Right ventricle myocardium inferior (tissue), 1 donor: ENCODE measurements at regions not wholly inside any gene's neighbourhood (a gene's known extent, or its start where the extent isn't known, plus 50 kb on each side); places are given as distances from the start of the nearest gene placed in this dataset.
"Not testable (repeated sequence)": the region's sequence is repeated elsewhere in the genome, so short reads cannot be mapped to it uniquely, and the experiment has no call there.

Experiments used
- ATAC-seq: fragments of 200-7000 bp; cut with Tn5 transposase; one replicate; pipeline ENCODE4 v1.9.1; 2020; ENCODE audit warnings: mild to moderate bottlenecking, moderate library complexity
- DNase-seq: peaks from one replicate; pipeline ENCODE4 v3.0.0; 2021; ENCODE audit errors: missing footprints
- intact Hi-C: fragments of 100-400 bp; cut with DNase I; formaldehyde crosslinking; loops from one replicate; pipeline ENCODE4 v1.11.0; 2022
- donor health status: DM: no; HTN: yes; CAD: no; lungs with severe emphysema.

DNA sequence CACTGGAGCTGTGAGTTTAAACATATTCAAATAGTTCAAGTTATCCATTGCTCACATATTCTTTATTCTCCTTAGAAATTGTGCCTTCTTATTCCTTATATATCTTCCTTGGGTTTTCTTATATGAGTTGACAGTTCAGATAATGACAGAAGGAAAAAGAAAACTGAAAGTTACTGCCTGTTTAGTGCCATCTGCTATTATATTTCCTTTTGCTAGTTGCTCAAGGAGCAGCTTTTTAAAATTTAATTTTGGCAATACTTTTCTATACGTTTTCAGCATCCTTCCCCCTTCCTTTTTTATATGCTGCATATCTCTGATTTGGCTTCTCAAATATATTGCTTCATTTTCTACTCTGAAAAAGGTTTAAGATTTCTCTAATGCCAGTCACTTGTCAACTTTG is 903.1 kb upstream of the SPRY2 start:
- intact Hi-C loops, result no loop called here
- ATAC-seq, result no peak
- DNase-seq, result no peak

DNA sequence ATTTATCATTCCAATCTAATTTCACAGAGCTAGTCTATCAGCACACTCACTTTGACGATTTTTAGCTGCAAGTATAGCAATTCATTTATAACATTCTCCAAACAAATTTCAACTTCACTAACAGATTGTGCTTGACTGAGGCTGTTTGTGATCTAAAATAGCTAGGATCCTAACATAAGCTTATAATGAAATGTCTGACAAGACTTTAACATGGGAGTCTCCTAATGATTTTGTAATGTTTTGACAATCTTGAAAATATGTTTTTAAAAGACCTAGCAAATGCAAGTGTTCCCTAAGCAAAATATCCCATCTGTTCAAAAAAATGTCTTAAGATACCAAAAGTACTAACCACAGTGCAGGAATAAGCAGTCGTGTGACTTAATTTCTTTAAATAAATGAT is 889.5 kb upstream of the SPRY2 start:
- DNase-seq, result no peak
- intact Hi-C loops, result no loop called here
- no peak for ATAC-seq

DNA sequence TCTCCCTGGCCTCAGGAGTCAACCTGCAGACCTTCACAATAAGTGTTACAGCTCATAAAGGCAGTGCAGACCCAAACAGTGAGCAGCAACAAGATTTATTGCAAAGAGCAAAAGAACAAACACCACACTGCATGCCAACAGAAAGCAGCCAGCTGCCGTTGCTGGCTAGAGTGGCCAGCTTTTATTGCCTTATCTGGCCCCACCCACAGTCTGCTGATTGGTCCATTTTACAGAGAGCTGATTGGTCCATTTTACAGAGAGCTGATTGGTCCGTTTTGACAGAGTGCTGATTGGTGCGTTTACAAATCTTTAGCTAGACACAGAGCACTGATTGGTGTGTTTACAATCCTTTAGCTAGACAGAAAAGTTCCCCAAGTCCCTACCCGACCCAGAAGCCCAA is 885.9 kb upstream of the SPRY2 start:
- intact Hi-C loops, ATAC-seq, DNase-seq: not testable (repeated sequence)

DNA sequence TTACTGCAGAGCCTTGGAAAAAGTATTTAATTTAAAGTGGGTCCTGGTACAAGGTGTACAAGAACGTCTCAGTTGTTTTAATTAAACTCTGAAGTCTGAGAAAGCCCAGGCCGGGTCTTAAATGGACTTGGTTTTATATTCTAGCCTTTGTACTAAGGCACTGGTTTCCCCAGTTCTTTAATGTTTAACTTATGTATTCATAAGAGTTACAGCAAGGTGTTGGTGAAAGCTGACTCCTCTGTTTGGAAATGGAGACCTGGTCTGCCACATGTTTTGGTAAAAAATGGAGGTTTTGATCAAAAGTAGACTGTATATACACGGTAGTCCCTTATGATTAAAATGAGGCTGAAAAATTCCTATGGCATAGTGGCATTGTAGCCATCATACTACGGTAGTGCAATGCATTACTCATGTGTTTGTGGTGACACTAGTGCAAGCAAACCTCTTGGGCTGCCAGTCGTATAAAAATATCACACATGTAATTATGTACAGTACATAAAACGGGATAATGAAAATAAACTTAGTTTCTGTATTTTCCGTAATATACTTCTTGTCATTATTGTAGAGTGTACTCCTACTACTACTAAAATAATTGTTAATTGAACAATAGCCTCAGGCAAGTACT is 883.4 kb upstream of the SPRY2 start:
- DNase-seq, result no peak
- ATAC-seq, result no peak
- intact Hi-C loops, result no loop called here

DNA sequence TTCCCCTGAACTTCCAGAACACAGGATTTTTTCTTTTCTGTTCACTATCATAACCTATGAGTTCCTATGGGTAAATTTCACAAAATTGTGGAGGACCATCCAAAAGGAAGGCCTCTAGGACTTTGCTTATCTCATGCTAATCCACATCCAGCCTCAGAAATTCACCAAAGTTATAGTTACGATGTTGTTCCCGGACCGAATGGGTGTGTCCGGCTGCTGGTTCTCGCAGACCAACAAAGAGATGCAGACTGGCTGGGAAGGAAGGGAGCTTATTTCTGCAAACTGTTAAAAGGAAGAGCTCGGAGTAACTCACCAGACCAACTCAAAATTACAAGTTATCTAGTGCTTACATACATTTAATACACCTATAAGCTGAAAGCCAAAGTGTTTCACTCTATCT is 882.9 kb upstream of the SPRY2 start:
- DNase-seq (no peak), ATAC-seq (no peak)
- intact Hi-C loops, result no loop called here

DNA sequence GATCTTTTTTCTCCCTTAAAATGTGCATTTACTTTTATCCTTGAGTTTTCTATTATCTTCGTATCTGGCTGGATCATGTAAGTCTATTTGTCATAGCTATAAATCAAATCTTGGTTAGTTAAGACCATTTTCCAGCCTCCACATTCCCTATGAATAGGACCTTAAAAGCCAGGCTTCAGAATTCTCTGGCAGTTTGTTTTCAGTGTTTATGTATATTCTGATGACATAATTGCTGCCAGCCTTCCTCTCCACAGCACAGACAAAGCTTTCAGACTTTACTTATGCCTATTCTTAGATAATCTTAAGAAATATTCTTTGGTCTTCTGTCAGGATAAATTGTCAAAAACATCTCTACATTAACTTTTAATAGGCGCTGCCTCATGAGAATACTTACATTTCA is 870.8 kb upstream of the SPRY2 start:
- ATAC-seq (no peak), DNase-seq (no peak)
- intact Hi-C loops, result no loop called here

DNA sequence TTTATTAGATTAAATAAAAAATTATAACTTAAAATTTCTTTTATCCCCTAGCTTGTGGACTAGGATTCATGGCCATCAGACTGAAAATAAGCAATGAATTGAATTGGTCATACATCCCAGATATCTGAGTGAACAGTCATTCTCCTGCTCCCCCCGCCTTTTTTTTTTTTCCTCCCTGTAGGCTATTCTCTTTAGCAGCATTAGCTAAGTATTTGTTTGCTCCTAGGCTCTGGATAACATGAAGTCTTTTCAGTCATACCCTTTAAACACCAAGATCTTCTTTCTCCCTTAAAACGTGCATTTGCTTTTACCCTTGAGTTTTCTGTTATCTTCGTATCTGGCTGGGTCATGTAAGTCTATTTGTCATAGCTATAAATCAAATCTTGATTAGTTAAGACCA is 866.7 kb upstream of the SPRY2 start:
- ATAC-seq (no peak), DNase-seq (no peak)
- intact Hi-C loops, result no loop called here

DNA sequence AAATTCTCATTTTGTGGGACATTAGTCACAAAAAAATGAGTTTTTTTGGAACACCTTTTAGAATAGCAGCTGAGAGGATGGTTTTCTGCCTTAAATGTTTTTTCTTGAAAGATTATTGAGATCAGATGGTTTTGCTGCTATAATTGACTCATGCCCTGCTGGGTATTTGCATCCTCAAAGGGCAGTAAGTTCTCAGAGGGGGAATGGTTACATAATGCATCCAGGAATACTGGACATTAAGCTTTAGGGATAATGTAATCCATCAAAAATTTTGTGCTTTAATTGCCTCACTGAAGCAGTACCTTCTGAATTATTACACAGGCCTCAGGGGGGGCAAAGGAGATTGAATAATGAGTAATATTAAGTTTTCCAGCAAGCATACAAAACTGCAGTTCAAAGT is 866.3 kb upstream of the SPRY2 start:
- DNase-seq, result no peak
- no peak for ATAC-seq
- intact Hi-C loops, result no loop called here

DNA sequence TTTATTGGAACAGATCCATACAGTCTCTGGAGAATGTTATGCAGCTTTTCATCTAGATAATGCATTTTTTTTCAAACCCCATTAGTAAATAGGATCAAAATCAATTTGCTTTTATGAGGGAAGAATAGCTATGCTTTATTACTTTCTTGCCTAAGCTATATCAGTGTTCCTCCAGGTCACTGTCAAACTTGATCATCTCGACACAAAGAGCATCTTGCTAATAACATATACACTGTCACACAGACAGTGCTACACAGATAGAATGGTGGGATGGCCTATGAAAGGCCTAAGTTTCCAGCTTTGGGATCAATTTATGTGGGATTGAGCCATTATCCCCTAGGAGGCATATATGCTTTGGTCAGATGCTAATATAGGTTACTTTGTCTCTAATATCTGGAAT is 862.9 kb upstream of the SPRY2 start:
- intact Hi-C loops, result no loop called here

DNA sequence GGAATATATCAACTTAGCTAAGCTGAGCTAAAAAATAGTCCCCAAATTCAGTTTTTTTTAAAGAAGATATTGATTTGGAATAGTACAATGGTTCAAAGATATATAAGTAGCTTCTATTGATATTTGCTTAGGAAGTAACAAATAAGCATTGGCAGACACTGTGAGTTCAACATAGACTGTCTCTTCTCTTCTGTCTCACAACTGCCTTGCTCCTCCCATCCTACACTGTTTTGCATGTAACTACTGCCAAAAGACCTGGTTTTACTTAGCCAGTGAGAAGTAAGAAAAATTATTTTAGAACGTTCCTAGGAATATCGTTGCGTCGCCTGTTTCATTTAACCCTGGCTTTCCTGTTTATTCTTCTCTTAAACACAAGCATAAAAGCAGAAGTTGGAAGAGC is 859.0 kb upstream of the SPRY2 start:
- ATAC-seq (no peak), DNase-seq (no peak)
- intact Hi-C loops, result no loop called here

More for the DNA sequence above, 862.9 kb upstream of the SPRY2 start:
- DNase-seq (no peak), ATAC-seq (no peak)

DNA sequence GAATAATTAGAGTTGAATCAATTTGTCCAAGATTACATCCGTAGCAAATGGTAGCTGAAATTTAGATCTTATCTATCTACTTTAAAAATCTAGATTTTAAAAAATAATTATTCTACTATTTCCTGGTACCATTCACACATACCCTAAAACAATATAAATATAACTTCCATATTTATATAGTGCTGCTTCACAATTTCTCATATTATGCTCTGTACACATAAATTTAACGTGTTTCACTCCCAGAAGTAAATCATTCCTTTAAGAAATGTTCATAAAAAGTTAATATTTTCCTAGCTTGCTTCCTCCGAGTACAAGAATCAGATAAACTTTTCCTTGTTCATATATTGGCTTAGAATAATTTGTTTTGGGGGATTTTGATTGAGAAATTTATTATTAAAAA is 857.0 kb upstream of the SPRY2 start:
- DNase-seq (no peak), ATAC-seq (no peak)
- intact Hi-C loops, result no loop called here

DNA sequence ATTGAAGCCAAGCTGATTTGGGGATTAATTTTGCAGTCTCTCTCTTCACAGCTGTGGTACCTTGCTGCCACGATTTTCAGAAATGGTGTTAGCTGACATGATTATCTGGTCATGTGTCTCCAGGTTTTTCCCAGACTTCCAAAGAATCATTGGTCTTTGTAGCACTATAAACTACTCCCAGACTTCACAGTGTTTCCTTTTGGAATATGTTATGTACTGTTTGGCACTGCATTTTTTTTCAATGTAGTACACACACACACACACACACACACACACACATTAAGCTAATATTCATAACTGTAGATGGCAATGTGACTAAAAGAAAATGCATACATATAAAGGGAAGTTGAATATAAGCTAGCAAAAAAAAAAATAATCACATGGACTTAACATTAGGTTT is 856.6 kb upstream of the SPRY2 start:
- DNase-seq (no peak), ATAC-seq (no peak)
- intact Hi-C loops, result no loop called here

DNA sequence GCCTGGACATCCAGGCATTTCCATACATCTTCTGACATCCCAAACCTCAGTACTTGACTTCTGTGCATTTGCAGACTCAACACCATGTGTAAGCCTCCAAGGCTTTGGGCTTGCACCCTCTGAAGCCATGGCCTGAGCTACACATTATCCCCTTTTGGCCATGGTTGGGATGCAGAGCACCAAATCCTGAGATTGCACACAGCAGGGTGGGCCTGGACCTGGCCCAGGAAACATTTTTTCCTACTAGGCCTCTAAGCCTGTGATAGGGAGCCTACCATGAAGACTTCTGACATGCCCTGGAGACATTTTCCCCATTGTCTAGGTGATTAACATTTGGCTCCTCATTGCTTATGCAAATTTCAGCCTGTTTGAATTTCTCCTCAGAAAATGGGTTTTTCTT is 853.4 kb upstream of the SPRY2 start:
- DNase-seq, result no peak
- ATAC-seq, result no peak
- intact Hi-C loops, result no loop called here

DNA sequence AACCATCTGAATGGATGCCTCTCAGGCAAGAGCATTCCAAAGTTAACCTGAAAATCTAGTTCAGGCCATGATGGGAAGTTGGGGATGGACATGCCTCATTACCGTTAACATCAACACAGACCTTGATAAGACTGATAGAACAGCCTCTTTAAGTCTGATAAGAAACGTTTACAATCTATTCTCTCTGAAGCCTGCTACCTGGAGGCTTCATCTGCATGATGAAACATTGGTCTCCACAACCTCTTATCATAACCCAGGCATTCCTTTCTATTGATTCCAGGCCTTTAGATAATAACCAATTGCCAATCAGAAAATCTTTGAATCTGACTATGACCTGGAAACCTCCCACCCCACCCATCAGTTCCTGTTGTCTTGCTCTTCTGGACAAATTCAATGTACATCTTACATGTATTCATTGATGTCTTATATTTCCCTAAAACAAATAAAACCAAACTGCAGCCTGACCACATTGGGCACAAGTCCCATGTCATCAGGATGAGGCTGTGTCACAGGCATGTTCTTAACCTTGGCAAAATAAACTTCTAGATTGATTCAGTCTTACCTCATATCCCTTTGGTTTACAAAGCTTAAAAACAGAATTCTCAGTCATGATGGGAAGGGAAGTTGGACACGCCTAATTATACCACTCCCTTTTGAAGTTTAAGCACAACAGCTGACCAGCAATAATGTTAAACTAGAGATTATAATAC is 843.8 kb upstream of the SPRY2 start:
- intact Hi-C loops, result no loop called here
- ATAC-seq (no peak), DNase-seq (no peak)

DNA sequence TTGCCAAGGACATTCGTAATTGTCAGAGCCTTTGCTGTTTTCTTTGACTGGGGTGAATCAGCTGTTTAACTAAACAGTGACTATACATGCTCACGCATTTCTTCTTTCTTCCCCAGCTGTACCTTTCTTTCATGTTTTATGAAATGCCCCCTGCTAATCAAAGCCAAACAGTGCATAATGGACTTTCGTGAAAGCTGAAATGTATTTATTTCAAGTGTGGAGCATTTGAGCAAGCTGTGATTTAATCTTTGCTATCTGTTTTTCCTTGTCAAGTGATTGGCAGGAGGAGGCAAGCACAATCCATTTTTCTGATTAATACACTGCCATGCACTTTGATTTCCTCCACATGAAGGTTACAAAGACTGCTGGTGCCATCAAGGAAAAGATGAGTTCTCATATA is 831.7 kb upstream of the SPRY2 start:
- intact Hi-C loops, result no loop called here
- ATAC-seq (no peak), DNase-seq (no peak)

DNA sequence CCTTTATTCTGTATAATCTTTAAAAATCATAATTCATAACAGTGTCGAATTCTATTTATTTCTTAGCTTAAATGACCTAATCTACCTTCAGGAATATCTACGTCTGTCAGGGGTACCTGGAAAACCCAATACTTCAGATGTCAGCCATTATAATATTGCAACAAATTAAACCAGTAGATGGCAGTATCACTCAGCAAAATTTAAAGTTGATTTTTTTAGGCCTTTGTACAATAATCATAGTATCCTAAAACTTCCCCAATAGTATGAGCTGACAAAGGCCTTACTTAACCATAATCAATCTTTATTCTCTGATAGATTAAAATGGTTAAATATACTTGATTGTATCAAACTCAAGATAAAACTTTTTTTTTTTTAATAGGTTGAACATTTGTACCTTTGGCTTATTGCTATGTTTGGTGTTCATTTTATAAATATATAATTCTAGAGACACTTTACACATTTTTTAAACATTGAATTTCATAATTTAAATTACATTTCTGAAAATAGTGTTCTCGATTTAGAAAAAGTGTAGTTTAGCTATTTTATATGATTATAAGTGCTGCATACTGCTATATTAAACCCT is 830.2 kb upstream of the SPRY2 start:
- no peak for ATAC-seq
- no peak for DNase-seq
- intact Hi-C loops, result no loop called here

DNA sequence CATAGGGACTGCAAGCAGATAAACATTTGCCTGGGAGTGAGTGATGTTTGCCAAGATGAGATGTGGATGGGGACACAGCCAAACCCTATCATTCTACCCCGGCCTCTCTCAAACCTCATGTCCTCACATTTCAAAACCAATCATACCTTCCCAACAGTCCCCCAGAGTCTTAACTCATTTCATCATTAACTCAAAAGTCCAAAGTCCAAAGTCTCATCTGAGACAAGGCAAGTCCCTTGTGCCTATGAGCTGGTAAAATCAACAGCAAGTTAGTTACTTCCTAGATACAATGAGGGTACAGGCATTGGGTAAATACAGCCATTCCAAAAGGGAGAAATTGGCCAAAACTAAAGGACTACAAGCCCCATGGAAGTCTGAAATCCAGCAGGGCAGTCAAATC is 822.9 kb upstream of the SPRY2 start:
- ATAC-seq, intact Hi-C loops, DNase-seq: not testable (repeated sequence)

DNA sequence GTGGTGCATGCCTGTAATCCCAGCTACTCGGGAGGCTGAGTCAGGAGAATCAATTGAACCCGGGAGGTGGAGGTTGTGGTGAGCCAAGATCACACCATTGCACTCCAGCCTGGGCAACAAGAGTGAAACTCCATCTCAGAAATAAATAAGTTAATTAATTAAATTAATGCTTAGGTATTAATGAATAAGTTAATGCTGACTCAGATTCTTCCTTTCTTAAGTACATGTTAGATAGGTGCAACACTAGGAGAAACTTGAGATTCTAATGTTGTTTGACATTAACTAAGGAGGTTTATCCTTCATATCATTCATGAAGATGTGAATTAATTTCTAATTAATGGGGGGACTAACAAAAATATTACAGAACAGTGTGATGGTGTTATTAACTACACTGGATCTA is 812.6 kb upstream of the SPRY2 start:
- ATAC-seq, result no peak

DNA sequence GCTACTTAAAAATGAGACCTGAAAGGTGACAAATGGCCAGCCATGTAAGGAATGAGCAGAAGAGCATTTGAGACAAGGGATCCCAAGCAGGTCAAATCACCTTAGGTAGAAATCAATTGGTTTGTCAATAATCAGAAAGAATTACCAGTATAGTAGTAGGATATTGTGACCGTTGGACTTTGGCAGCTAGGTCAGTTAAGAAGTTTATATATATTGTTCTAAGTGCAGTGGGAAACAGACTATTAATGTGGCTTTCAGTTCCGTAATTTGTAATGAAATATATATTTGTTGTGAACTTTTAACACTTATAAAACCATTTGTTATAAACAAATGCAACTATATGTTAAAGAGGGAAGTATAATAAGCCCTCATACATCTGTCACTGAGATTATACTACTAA is 807.9 kb upstream of the SPRY2 start:
- DNase-seq, result no peak
- ATAC-seq, result no peak
- intact Hi-C loops, result no loop called here

More for the DNA sequence above, 812.6 kb upstream of the SPRY2 start:
- intact Hi-C loops, result no loop called here
- DNase-seq, result no peak

DNA sequence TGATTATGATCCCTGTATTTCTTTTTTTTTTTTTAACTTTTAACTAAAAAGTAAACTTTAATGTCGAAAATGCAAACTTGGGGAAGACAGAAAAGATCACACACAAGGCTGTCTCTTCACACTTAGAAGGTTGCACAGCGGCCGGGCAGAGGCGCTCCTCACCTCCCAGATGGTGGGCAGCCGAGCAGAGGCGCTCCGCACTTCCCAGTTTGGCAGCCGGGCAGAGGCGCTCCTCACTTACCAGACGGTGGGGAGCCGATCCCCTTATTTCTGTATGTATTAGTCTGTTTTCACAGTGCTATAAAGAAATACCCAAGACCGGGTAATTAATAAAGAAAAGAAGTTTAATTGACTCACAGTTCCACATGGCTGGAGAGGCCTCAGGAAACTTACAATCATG is 805.6 kb upstream of the SPRY2 start:
- intact Hi-C loops, DNase-seq, ATAC-seq: not testable (repeated sequence)
